OCI-LY7 (cell line): ENCODE measurements at regions not wholly inside any gene's neighbourhood (a gene's known extent, or its start where the extent isn't known, plus 50 kb on each side); places are given as distances from the start of the nearest gene placed in this dataset.
"Not testable (repeated sequence)": the region's sequence is repeated elsewhere in the genome, so short reads cannot be mapped to it uniquely, and the experiment has no call there.

Source experiments
- BruUV-seq: library from RNA; stranded (reverse); fragments of 400-500 nt; replicated peaks from 2 replicates; lab custom pipeline; 2021; lab: Mats Ljungman, UMichigan
- CTCF ChIA-PET: fragments of 300-600 bp; sonication (Branson Sonifier 250); formaldehyde crosslinking; loops from one replicate; lab custom pipeline; 2022; ENCODE audit warnings: antibody characterized with exemption; ENCODE audit not compliant: unreplicated experiment; lab: Charles Lee
- POLR2A ChIA-PET: fragments of 300-600 bp; sonication (Branson Sonifier 250); formaldehyde crosslinking; loops from one replicate; lab custom pipeline; 2022; ENCODE audit warnings: antibody characterized with exemption; lab: Charles Lee
- DNase-seq: peaks from one replicate; pipeline ENCODE4 v3.0.0-alpha.2; 2015; ENCODE audit warnings: low spot score
- H2AFZ ChIP-seq: fragments of 200-600 bp; sonication (generic), shearing (Covaris generic); 2 replicates; pipeline ENCODE4 v1.6.1; 2014; ENCODE audit warnings: mild to moderate bottlenecking, antibody characterized with exemption, low read length, moderate library complexity
- H3K27ac ChIP-seq: fragments of 200-600 bp; sonication (generic); 2 replicates; pipeline ENCODE4 v1.5.1; 2014; ENCODE audit warnings: mixed run types, low read depth, mild to moderate bottlenecking, moderate library complexity, low read length, inconsistent platforms; ENCODE audit not compliant: poor library complexity, severe bottlenecking
- H3K36me3 ChIP-seq: fragments of 200-600 bp; sonication (generic); 2 replicates; pipeline ENCODE4 v1.6.1; 2014; ENCODE audit warnings: mild to moderate bottlenecking, antibody characterized with exemption, low read length, moderate library complexity, mixed read lengths; ENCODE audit not compliant: insufficient read depth
- H3K4me1 ChIP-seq: fragments of 200-600 bp; sonication (generic); 2 replicates; pipeline ENCODE4 v1.5.1; 2014; ENCODE audit warnings: mild to moderate bottlenecking, low read length; ENCODE audit not compliant: insufficient read depth, poor library complexity, severe bottlenecking
- H3K4me2 ChIP-seq: fragments of 200-600 bp; sonication (generic); 2 replicates; pipeline ENCODE4 v1.6.1; 2014; ENCODE audit warnings: mild to moderate bottlenecking, low read length
- H3K4me3 ChIP-seq: fragments of 200-600 bp; sonication (generic); 2 replicates; pipeline ENCODE4 v1.5.1; 2014; ENCODE audit warnings: mild to moderate bottlenecking, low read depth, low read length; ENCODE audit not compliant: poor library complexity, severe bottlenecking
- H3K79me2 ChIP-seq: fragments of 200-600 bp; sonication (generic); 2 replicates; pipeline ENCODE4 v1.6.1; 2016; ENCODE audit warnings: low read depth, mild to moderate bottlenecking, low read length, moderate library complexity, mixed read lengths; ENCODE audit not compliant: insufficient read depth
- H3K9me2 ChIP-seq: fragments of 200-600 bp; sonication (generic); 2 replicates; pipeline ENCODE4 v1.6.1; 2016; ENCODE audit warnings: mild to moderate bottlenecking, low read length, mixed read lengths; ENCODE audit not compliant: insufficient read depth
- H3K9me3 ChIP-seq: fragments of 200-600 bp; sonication (generic); 2 replicates; pipeline ENCODE4 v1.6.1; 2014; ENCODE audit warnings: mild to moderate bottlenecking, mixed run types, low read length, mixed read lengths
- H4K20me1 ChIP-seq: fragments of 200-600 bp; sonication (generic); 2 replicates; pipeline ENCODE4 v1.6.1; 2014; ENCODE audit warnings: mild to moderate bottlenecking, antibody characterized with exemption, low read length, moderate library complexity, mixed read lengths; ENCODE audit not compliant: insufficient read depth
- EZH2phosphoT487 ChIP-seq: fragments of 200-600 bp; sonication (generic); IDR thresholded peaks from 2 replicates; pipeline ENCODE4 v1.6.1; 2018; ENCODE audit warnings: low read depth, borderline replicate concordance, mild to moderate bottlenecking, mixed run types, antibody characterized with exemption, low read length, moderate library complexity, mixed read lengths
- intact Hi-C: fragments of 100-400 bp; cut with micrococcal nuclease; formaldehyde crosslinking; loops from one replicate; pipeline ENCODE4 v1.10.0; 2022; ENCODE audit not compliant: unreplicated experiment
- TF ChIP-seq, protein P1 (sequence below): fragments of 200-600 bp; sonication (generic); conservative IDR thresholded peaks from 2 replicates; pipeline ENCODE4 v1.5.1; 2014; ENCODE audit warnings: mild to moderate bottlenecking, antibody characterized with exemption, low read length, moderate library complexity, mixed read lengths

DNA sequence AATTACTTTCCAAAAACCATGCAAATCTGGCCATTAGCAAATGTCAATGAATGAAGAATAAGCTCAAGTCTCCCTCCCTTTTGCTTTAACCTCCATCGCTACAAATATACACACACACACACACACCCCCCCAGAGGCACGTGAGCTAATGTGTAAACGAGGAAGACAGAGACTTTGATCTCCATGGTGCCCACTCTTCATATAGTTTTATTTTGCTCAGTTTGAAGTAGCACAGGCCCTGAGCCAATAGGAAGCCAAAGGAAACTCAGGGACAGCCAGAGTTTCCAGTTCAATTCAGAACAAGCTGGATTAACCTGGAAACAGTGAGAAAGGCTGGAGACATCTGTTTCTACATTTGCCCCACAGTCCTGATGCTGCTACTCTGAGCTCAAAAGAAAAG is 248.4 kb upstream of the MEIS1 start:
- intact Hi-C loops, result no loop called here
- Histone ChIP-seq H3K36me3 (no peaks in the 10 kb centered on the region), H3K27ac (no peak overlapping the region), H3K9me2 (no peaks in the 10 kb centered on the region), H3K4me2 (no peak overlapping the region), H3K9me3 (no peaks in the 10 kb centered on the region), H3K4me1 (no peaks in the 10 kb centered on the region), H4K20me1 (no peaks in the 10 kb centered on the region), H3K79me2 (no peaks in the 10 kb centered on the region), H2AFZ (no peak overlapping the region), H3K4me3 (no peak overlapping the region)
- BruUV-seq, result no TSS peak
- no peak for TF ChIP-seq EZH2phosphoT487
- TF ChIP-seq, protein P1, sequence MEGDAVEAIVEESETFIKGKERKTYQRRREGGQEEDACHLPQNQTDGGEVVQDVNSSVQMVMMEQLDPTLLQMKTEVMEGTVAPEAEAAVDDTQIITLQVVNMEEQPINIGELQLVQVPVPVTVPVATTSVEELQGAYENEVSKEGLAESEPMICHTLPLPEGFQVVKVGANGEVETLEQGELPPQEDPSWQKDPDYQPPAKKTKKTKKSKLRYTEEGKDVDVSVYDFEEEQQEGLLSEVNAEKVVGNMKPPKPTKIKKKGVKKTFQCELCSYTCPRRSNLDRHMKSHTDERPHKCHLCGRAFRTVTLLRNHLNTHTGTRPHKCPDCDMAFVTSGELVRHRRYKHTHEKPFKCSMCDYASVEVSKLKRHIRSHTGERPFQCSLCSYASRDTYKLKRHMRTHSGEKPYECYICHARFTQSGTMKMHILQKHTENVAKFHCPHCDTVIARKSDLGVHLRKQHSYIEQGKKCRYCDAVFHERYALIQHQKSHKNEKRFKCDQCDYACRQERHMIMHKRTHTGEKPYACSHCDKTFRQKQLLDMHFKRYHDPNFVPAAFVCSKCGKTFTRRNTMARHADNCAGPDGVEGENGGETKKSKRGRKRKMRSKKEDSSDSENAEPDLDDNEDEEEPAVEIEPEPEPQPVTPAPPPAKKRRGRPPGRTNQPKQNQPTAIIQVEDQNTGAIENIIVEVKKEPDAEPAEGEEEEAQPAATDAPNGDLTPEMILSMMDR, result no peak
- POLR2A ChIA-PET, result no interaction called here
- no peak for DNase-seq
- CTCF ChIA-PET, result no interaction called here

DNA sequence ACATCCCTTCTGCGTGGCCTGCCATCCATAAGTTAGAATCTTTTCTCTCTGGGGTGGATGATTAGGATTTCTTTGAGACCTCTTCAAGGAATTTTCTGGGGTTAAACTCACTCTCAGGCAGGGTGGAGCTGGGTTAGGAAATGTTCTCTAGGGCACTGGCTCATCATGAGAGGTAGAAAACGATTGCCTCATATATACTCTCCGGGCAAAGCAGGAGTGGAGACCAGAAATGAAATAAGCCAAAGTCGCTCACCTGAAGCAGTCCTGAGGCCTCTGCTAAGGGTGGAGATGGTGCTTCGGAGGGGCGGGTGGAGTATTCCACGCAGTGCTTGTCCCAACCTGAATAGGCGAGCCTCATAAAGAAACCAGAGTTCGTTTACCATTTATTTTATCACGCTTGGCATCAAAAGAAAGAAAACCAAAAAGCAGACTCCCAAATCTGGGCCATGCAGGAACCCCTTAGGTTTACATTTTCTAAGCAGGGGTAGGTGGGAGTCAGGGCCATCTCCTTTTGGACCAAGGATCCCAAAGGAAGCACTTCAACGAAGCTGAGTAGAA is 249.3 kb upstream of the MEIS1 start:
- no TSS peak for BruUV-seq
- POLR2A ChIA-PET, result no interaction called here
- H3K79me2 ChIP-seq, result no peaks in the 10 kb centered on the region

GRCh38 chr2:66177128-66177796 is 257.7 kb upstream of the MEIS1 start:
- H2AFZ ChIP-seq, DNase-seq, POLR2A ChIA-PET, CTCF ChIA-PET, H3K9me2 ChIP-seq, H3K79me2 ChIP-seq, H3K4me1 ChIP-seq, H3K9me3 ChIP-seq, BruUV-seq, H3K27ac ChIP-seq, intact Hi-C loops, H3K4me3 ChIP-seq, H3K4me2 ChIP-seq, H3K36me3 ChIP-seq, H4K20me1 ChIP-seq: not testable (repeated sequence)

More for the DNA sequence above, 249.3 kb upstream of the MEIS1 start:
- CTCF ChIA-PET, result no interaction called here
- H4K20me1 ChIP-seq, result no peaks in the 10 kb centered on the region
- no peaks in the 10 kb centered on the region for H3K36me3 ChIP-seq
- H2AFZ ChIP-seq, result no peak overlapping the region
- H3K9me2 ChIP-seq, result no peaks in the 10 kb centered on the region
- no peak for TF ChIP-seq EZH2phosphoT487
- TF ChIP-seq, protein P1, result no peak
- H3K4me1 ChIP-seq, result no peaks in the 10 kb centered on the region
- no peak overlapping the region for H3K27ac ChIP-seq
- no peak overlapping the region for H3K4me2 ChIP-seq
- no peak for DNase-seq
- no peaks in the 10 kb centered on the region for H3K9me3 ChIP-seq
- H3K4me3 ChIP-seq, result no peak overlapping the region
- intact Hi-C loops, result no loop called here
